GM18861 (cell line): ENCODE measurements at regions not wholly inside any gene's neighbourhood (a gene's known extent, or its start where the extent isn't known, plus 50 kb on each side); places are given as distances from the start of the nearest gene placed in this dataset.

Experiments
- ATAC-seq: cut with Tn5 transposase; IDR thresholded peaks from one replicate; pipeline ENCODE4 v1.9.1; 2021; ENCODE audit not compliant: unreplicated experiment

- no peak for ATAC-seq
Observed at GRCh38 chr6:139695361-139695760, 320.9 kb upstream of the CITED2 start.

GRCh38 chr6:139693735-139694134 lies 319.3 kb upstream of the CITED2 start:
- no peak for ATAC-seq

- no peak for ATAC-seq
Observed at GRCh38 chr6:139690007-139690406, 315.6 kb upstream of the CITED2 start.

DNA sequence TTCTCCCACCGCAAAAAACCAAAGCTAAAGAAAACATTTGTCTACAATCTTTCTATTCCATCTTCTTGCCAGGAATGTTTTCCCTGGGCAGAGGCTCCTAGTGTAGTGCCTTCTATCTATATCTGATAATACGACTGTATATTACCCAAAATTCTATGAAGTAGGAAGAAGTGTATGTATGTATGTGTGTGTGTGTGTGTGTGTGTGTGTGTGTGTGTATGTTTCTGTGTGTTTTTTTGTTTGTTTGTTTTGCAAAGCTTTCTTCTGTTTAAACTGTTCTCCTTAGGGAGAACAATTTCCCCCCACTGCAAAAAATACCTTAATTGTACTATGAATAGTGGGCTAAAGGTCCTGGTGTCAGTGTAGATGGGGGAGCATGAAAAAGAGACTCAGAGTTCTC lies 312.6 kb upstream of the CITED2 start:
- ATAC-seq, result no peak

GRCh38 chr6:139686308-139686707 lies 311.9 kb upstream of the CITED2 start:
- ATAC-seq, result no peak

- ATAC-seq, result no peak
Observed at GRCh38 chr6:139685009-139685408, 310.6 kb upstream of the CITED2 start.

DNA sequence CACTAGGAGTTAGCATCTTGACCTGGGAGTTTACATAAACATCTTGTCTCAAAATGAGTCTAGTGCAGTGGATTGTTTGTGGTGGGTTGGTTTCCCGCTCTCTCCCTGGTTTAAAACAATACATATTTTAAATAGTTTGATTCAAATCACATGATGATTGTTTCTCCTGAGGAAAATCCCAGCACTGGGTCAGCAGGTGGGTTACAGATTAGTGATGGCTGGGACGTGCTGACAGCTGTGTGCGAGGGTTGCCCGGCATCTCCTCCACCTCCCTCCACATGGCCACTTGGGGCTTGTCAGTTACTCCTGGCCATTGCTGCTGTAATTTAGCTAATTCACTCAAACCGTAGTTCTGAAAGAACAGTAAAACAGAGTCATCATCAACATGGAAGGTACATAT lies 306.4 kb upstream of the CITED2 start:
- no peak for ATAC-seq

DNA sequence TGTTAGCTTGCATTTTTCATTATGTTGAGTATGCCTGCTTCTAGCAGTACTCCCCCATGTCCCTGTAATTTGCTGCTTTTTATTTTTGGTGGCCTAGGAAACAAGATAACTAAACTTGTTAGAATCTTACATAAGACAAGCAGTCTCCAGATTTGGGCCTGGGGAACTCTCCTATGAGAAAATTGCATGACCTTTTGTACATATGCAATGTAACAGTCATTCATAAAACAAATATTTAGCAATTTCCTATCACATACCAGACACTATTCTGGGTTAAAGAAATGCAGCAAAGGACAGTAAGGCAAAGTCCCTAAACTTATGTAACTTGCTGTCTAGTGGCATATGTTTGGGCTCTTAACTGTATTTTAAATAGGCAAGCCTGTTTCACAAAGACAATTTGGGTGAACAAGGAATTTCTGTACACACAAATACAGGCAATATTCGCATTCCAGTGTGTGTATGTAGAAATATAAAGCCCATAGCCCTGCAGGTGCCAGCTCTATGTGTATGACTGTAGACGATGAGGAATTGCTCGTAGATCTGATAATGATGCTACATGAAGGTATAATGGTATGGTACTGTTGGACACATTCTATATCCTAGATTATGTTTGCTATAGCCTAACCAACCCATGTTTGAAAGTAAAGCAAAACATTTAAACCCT lies 305.2 kb upstream of the CITED2 start:
- ATAC-seq, result no peak

DNA sequence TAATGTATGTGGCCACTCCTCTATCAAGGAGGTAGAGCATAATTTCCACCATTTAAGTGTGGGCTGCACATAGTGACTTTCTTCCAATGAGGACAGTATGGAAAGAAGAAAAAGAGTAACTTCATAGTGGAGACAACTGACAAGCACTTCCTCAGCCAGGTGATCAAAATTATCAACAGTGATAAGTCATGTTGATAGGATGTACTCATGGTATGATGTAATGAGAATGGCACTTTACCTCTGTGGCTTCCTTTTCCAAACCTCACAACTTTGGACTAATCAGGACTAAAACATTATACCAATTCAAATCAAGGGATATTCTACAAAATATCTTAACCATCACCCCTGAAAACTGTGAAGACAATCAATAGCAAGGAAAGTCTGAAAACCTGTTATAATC lies 302.3 kb upstream of the CITED2 start:
- no peak for ATAC-seq

- no peak for ATAC-seq
Observed at GRCh38 chr6:139666284-139666683, 291.8 kb upstream of the CITED2 start.

- no peak for ATAC-seq
Observed at GRCh38 chr6:139663996-139664395, 289.5 kb upstream of the CITED2 start.

DNA sequence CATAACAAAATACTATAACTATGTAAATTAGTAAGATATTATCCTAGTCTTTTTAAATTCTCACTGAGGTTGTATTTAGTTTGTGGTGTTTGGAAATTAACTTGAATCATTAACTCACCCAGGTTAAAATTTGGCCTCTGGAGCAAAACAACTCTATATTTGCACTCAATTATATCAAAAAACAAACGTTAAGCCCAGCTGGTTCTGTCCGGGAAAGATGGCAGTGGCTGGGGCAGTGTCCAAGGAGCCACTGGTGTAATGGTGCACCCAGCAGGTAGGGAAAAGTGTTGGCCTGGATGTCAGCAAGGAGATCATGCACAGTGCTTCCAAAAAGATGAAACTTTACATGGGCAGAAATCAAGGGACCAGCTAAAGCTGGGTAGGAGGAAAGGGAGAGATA lies 285.3 kb upstream of the CITED2 start:
- ATAC-seq, result no peak

- ATAC-seq, result no peak
Observed at GRCh38 chr6:139659196-139659595, 284.7 kb upstream of the CITED2 start.

DNA sequence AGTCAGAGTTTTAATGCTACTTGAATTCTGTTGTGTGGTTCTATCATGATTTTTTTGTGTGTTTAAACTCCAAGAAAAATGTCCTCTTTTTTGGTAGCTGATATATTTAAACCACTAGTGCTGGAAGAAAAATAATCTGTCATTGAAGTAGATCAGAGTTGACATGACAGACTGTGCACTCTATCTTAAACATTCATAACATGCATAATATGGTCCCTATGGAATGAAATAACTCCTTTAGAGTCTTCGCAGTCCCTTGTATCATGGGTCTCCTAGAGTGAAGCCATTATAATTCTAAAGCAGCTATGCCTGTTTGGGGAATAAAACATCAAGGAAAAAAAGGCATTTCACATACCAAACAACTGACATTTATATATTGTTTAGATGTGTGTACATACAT lies 282.7 kb upstream of the CITED2 start:
- no peak for ATAC-seq

GRCh38 chr6:139655783-139656705 lies 281.6 kb upstream of the CITED2 start:
- ATAC-seq, result no peak

- ATAC-seq, result no peak
Observed at GRCh38 chr6:139654888-139655782, 280.7 kb upstream of the CITED2 start.

- ATAC-seq, result no peak
Observed at GRCh38 chr6:139654309-139654708, 279.9 kb upstream of the CITED2 start.

GRCh38 chr6:139653111-139653510 lies 278.7 kb upstream of the CITED2 start:
- ATAC-seq, result no peak

- ATAC-seq, result no peak
Observed at GRCh38 chr6:139650941-139651340, 276.5 kb upstream of the CITED2 start.

DNA sequence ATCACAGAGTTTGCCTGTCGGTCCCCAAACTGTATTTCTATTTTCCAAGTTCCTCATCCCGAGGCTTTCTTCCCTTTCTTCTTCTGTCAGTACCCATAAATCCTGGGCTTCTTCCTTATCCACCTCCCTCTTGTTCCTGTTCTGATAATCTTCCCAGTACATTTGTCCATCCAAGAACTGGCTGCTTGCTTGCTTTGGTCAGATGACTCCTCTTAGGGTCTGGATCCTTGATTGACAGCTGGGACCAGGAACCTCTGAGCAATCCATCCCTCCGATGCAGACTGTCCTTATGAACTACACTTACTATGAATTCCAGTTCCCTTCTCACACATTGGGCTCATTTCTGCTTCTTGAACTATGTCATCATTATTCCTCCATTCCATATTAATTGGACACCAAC lies 275.3 kb upstream of the CITED2 start:
- no peak for ATAC-seq

- ATAC-seq, result no peak
Observed at GRCh38 chr6:139649128-139649527, 274.7 kb upstream of the CITED2 start.
